ENCODE measurements at regions not wholly inside any gene's neighbourhood (a gene's known extent, or its start where the extent isn't known, plus 50 kb on each side); places are given as distances from the start of the nearest gene placed in this dataset.
A peak's percentile ranks its signal among the peaks of the same experiment; 100 is the strongest.

GRCh38 chr14:61928701-61929100 lies 166.5 kb downstream of the SNAPC1 start:
- no peaks in the 10 kb centered on the region for H3K36me3 ChIP-seq (ENCODE audit: control insufficient read depth, insufficient read depth, low read length)
- DNase-seq (ENCODE audit: low read depth): no peak
- H3K27me3 ChIP-seq (ENCODE audit: control insufficient read depth, insufficient read depth, low read length): no peaks in the 10 kb centered on the region
- no peak overlapping the region for H3K4me3 ChIP-seq (ENCODE audit: low read depth, low read length)
- CTCF ChIA-PET: interaction anchor here (0.7 to 5.5 kb wide), 5 partner anchors 19 to 198 kb away, joined by 3 to 94 read pairs (median 3); no protein-coding TSS in a partner anchor
- POLR2A ChIA-PET: no interaction called here
- no peak for TF ChIP-seq CTCF (IDR thresholded peaks at IDR 0.05; ENCODE audit: insufficient read depth, low read depth, low read length)

DNA sequence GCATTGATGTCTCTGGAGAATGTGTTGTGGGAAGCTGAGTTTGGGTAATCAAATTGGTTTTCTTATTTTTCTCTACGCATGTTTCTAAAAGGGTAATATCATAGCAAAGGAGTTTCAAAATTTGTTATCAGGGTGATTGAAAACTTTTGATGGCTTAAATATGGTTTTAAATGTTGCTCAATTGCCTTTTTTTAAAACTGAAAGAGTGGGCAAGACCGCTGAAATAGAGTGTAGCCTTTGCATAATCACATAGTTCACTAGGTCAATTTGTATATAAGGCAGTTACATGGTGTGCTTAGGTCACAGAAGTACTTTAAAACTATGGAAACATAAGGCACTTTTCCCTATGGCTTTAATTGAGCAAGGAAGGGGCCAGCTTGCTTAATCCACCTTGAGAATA lies 167.4 kb downstream of the SNAPC1 start:
- POLR2A ChIA-PET: no interaction called here
- CTCF ChIA-PET: interaction anchor here (1.1 to 5.5 kb wide), 2 partner anchors 184 to 197 kb away, joined by 3 to 94 read pairs; no protein-coding TSS in a partner anchor
- no peak for TF ChIP-seq CTCF (IDR thresholded peaks at IDR 0.05; ENCODE audit: insufficient read depth, low read depth, low read length)
- DNase-seq (ENCODE audit: low read depth): no peak
- no peaks in the 10 kb centered on the region for H3K27me3 ChIP-seq (ENCODE audit: control insufficient read depth, insufficient read depth, low read length)
- H3K36me3 ChIP-seq (ENCODE audit: control insufficient read depth, insufficient read depth, low read length): no peaks in the 10 kb centered on the region
- H3K4me3 ChIP-seq (ENCODE audit: low read depth, low read length): no peak overlapping the region

GRCh38 chr14:61930101-61930857 lies 168.1 kb downstream of the SNAPC1 start:
- no peak for DNase-seq (ENCODE audit: low read depth)
- POLR2A ChIA-PET: no interaction called here
- Histone ChIP-seq H3K4me3 (ENCODE audit: low read depth, low read length) (no peak overlapping the region), H3K36me3 (ENCODE audit: control insufficient read depth, insufficient read depth, low read length) (no peaks in the 10 kb centered on the region), H3K27me3 (ENCODE audit: control insufficient read depth, insufficient read depth, low read length) (no peaks in the 10 kb centered on the region)
- CTCF ChIA-PET: no interaction called here
- no peak for TF ChIP-seq CTCF (IDR thresholded peaks at IDR 0.05; ENCODE audit: insufficient read depth, low read depth, low read length)

DNA sequence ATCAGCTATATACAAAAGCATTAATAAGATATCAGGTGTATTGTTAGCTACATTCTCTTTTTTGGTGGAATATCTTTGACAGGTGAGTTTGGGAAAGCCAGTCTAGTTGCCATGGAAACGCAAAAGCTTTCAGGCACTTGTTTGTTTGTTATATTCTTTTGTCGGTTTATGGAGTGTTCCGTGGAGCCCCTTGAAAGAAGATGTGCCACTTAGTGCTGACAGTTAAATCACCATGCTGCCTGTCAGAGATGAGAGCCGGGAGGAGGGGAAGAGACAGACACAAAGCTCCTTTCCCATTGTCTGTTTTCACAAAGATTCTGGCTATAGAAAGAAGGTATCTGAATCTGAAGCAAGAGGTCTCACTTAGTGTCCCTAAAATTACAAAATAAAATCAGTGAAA lies 170.8 kb downstream of the SNAPC1 start:
- TF ChIP-seq CTCF (IDR thresholded peaks at IDR 0.05; ENCODE audit: insufficient read depth, low read depth, low read length): no peak
- CTCF ChIA-PET: interaction anchor here (0.5 to 1.2 kb wide), 6 partner anchors 9 to 193 kb away, joined by 3 to 4 read pairs (median 4); no protein-coding TSS in a partner anchor
- H3K36me3 ChIP-seq (ENCODE audit: control insufficient read depth, insufficient read depth, low read length): no peaks in the 10 kb centered on the region
- H3K4me3 ChIP-seq (ENCODE audit: low read depth, low read length): no peak overlapping the region
- H3K27me3 ChIP-seq (ENCODE audit: control insufficient read depth, insufficient read depth, low read length): no peaks in the 10 kb centered on the region
- DNase-seq (ENCODE audit: low read depth): no peak
- POLR2A ChIA-PET: no interaction called here

- ChIA-PET POLR2A (no interaction called here), CTCF (interaction anchor here (1.2 kb wide), 1 partner anchor 81 kb away, joined by 3 read pairs; no protein-coding TSS in a partner anchor)
- DNase-seq (ENCODE audit: low read depth): peak; percentile 98
- Histone ChIP-seq H3K4me3 (ENCODE audit: low read depth, low read length) (no peak overlapping the region), H3K36me3 (ENCODE audit: control insufficient read depth, insufficient read depth, low read length) (no peaks in the 10 kb centered on the region), H3K27me3 (ENCODE audit: control insufficient read depth, insufficient read depth, low read length) (no peaks in the 10 kb centered on the region)
- TF ChIP-seq CTCF (IDR thresholded peaks at IDR 0.05; ENCODE audit: insufficient read depth, low read depth, low read length): no peak
Measured at GRCh38 chr14:61934385-61934784, 172.2 kb downstream of the SNAPC1 start.

Data from BJ (cell line).